ENCODE measurements at regions not wholly inside any gene's neighbourhood (a gene's known extent, or its start where the extent isn't known, plus 50 kb on each side); places are given as distances from the start of the nearest gene placed in this dataset.
A peak's percentile ranks its signal among the peaks of the same experiment; 100 is the strongest.

DNA sequence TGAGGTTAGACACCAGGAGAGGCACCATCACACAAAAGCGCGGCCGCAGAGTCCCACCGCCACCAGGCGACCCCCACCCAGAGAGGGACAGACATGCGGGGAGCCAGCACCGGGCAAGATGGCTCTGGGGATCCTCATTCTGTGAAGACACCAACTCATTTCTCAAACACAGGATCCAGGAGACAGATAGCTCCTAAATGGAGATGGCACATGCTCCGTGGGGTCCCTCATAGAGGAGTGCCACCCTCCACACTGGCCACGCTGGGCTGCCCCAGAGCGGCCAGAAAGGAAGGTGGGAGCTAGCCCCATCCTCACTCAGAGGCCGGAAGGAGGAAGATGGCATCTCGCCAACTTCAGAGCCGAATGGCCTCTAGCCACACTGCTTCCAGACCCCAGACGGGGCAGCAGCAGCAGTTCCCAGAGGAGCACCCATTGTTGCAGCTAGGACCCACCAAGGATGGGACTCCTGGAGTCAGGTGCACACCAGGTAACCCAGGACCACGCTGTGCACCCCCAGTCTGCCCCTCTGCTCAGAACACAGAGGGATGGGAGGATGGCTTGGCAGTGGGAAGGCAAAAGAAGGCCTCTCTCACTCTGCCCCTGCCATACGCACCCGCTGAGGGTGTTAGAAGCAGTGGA lies 78.6 kb downstream of the ZIC5 start:
- no peak for DNase-seq

DNA sequence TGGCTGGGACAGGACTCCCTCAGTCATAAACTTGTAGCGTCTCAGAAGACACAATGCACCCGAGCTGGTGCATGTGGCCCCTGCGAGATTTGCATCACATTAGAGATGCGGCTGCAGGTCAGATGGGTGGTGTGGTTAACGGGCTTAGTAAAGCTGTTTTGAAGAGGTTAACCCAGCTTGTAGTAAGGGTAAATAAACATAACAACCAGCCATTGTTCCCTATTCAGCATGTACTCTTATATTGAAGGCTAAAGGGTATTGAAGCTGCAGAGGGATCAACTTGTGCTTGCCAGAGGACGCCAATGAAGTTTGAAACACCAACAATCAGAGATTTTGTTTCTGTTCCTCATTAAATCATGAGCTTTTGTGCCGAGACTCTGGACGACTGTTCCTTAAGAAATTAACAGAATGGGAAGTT lies 79.4 kb downstream of the ZIC5 start:
- DNase-seq = no peak

DNA sequence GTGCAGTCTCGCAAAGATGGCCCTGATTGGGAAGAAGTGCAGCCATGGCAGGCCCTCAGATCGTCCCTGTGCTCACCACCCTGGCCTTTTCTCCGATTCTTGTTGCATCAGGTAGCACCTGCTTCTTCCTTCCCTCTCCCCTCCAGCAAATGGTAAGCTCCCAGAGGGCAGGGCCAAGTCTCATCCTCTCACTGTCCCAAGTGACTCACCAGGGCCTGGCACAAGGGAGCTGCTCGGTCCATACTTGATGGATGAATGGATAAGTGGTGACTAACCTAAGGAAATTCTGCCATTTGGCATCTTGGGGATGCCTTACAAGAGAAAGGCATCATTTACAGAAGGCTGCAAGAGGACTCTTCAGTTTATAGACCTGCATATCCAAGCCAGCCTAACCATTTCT lies 84.9 kb downstream of the ZIC5 start:
- DNase-seq = no peak

DNA sequence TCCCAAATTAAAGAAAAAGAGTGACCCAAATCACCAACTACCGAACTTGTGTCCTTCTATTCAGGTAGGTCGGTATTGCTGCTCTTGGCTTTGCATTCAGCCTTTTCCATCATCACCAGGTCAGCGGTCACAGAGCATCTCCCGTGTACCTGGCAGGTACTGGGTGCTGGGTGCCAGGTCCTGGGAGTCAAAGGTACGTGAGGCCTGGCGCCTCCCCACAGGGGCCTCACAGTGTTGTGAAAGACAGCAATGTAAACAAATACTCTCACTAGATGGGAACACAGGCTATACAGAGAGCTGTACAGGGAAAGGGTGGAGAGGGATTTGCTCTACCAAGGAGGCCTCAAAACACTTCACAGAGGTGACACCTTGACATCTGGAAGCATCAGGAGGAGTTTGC lies 86.7 kb downstream of the ZIC5 start:
- no peak for DNase-seq

DNA sequence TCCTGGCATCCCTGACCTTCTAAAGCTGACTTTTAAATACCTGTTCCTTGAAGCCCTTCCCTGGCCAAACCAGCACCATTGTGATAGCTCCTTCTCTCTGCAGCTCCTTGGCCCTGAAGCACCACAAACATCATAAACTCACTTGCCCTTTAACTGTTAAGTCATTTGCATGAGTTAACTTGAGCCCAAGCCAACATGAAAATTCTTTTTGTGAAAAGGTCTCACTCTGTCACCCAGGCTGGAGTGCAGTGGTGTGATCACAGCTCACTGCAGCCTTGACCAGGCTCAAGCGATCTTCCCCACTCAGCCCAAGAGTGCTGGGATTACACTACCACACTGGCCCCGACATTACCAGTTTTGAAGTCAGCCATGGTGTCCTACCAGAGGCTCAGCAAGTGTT lies 87.8 kb downstream of the ZIC5 start:
- DNase-seq = no peak

DNA sequence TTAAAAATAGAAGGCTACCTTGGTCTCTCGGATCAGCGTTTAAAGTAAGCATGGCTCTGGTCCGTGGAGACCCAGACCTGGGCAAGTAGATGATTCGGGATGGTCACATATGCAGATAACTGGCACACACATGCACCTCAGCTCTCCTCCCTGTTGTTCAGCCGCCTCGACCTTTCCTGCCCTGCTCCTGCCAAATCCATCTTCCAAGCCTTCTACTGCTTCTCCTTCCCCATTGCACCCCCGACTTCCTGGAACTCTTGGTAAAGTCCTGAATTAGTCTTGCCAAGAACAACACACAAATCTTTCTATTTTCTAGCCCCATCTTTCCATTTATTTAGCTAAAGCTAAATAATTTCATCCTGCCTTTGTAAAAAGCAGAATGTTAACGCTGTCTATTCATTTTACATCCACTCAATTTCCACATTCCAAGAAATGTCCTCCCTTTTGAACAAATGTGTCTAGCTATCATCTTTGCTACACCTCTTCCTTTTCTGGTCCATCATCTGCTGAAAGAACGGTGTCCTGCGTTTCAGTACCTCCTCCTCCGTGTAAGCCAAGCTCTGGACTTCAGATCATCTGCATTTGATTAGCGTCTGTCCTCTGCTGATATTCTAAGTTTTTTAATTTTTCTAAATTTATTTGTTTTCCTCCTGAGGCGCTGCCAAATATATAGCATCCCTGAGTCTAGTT lies 92.5 kb downstream of the ZIC5 start:
- DNase-seq = no peak

DNA sequence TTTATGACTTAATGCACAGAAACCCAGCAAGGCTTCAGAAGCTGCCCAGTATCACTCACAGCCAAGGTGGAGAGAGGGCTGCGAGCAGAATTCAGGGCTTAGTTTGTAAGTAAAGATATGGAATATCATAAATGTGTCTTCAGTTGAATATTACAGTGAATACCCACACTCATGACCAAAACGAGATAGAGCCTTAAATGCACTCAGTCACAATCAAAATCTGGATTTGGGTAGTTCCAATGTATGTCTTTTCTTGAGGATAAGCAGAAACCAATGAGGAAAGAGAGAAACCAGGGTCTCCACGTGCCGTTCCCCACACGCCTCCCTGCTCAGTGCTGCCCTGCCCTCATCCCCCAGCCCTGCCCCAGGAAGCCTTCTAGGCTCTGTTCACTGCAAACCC lies 94.9 kb downstream of the ZIC5 start:
- no peak for DNase-seq

DNA sequence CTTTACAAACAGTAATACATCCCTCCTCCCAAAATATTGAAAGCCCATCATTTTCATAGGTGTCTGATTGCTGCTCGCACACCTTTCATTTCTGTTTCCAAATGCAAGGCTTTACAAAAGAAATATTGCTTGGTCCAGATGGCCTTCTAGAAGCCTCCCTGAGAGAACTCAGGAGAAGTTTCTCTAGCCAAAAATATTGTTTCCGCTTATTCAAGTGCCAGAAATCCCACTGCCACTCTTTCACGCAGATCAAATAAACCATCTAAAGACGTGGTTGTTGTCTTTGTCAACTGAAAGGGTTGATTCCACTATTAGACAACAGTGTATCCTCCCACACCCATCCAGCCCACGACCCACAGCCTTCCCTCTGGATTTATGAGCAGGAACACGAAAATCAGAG lies 96.2 kb downstream of the ZIC5 start:
- no peak for DNase-seq

DNA sequence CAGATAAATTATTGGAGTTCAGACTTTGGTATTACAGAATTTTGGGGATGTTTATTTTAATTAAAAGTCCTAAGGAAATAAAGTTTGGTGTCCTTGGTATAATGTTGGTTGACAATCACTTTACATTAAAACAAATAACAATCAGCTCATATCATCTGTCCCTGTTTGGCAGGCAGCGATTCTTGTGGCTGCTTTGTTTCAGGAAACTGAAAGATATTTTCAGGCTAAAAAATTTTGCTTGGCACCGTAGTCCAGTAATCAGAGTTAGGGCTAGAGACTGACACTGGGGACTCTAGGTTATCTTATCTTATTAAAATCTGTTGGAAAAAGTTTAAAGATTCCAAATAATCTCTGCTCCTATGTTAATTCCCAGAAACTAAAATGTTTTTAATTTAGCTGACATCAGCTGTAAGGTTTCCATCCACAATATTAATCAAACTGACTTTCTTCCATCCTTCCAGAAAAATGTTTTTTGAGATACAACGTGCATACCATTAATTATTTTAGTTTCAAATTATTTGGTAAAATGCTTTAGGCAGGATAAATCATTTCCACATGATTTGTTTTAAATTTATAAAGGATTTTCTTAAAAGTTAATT lies 97.6 kb downstream of the ZIC5 start:
- DNase-seq = no peak

DNA sequence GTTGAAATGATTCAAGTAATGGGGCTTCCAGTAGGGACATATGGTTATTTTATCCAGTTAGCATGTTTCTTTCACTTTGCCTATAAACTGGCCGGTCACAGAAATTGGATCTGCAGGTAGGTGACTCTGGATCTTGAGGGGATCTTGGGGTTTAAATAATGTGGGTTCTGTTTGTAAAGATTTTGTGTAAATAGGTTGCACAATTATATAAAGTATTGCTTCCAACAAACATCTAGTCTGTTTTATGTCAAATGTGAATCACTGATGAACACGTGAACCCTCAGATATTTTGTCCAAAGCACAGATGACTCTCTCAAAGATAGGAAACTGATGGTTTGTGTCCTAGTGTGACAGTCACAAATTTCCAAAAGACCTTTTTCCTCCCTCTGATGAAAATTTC lies 98.4 kb downstream of the ZIC5 start:
- DNase-seq = no peak

DNA sequence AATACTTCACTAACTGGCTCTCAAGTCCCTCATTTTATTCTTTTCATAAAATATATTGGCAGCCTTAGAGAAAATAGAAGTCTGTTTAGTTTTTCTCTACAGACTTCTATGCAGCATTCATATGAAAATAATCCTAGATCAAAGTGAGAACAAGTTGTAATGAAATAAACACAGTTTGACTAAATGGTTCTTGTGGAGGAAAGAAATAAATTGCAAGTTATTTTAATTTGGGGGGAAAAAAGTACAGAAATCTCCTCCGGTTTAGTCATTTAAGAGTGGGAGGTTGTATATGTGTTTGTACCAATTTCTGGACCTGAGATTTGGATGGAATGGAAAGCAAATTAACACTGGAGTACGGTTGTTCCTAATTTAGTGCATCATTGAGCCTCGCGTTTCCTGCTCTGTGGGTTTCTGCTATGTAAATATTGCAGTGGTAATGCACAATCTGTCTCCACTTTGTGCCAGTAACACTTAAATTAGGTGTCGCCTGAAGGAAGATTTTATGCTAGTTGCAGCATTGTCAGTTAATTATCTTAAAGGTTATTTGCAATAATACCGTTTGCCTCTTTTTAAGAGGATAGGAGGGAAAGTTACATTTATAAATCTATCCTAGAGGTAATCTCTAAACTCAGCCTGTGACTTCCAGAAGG lies 100.2 kb downstream of the ZIC5 start:
- no peak for DNase-seq

DNA sequence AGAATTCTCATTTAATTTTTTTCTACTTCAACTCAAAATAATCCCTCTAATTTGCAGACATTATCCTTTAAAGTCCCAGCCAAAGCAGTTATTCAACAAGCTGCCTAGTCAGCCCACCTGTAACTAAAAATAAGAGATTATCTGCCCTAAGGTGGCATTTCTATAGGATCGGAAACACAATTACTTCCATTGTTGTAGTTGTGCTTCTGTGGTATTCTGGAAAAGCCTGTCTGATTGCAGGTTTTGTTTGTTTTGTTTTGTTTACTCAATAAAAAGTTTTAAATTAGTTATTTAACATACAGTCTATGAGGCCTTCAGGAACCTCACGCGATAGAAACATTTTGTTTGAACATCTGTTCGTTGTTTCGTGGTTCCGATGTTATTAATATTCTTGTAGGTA lies 101.0 kb downstream of the ZIC5 start:
- DNase-seq = no peak

DNA sequence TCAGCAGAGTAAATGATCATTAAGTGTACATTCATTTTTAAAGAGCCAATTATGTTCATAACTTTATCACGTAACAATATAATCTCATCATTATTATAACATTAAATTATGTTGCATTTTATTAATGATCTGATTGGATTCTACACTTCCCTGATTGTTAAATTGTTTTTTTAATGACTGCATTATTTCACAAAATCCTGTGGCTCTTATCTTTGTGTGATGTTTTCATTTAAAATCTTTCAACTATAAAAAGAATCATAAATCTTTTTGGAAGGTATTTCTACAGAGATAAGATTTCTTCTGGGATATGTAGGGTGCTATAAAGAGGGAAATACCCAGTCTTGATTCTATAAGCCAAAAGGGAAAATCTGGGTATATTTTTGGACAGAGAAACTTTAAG lies 101.7 kb downstream of the ZIC5 start:
- no peak for DNase-seq

DNA sequence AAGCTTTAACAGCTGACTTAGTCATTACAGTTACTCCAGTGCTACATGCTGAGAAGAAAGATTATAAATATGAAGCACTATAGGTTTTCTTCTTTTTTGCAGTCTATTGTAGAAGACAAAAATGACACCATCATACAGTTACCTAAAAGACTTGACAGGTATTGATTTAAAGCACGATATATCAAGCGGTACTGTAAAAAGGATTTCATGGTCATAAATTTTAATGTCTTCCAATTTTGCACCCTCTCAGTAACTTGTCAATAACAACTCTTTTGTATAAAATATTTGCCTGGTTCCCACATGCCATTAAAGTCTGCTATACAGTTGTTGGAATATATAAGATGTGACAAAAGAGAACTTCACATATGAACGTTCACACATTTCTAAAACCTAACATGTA lies 102.8 kb downstream of the ZIC5 start:
- no peak for DNase-seq

DNA sequence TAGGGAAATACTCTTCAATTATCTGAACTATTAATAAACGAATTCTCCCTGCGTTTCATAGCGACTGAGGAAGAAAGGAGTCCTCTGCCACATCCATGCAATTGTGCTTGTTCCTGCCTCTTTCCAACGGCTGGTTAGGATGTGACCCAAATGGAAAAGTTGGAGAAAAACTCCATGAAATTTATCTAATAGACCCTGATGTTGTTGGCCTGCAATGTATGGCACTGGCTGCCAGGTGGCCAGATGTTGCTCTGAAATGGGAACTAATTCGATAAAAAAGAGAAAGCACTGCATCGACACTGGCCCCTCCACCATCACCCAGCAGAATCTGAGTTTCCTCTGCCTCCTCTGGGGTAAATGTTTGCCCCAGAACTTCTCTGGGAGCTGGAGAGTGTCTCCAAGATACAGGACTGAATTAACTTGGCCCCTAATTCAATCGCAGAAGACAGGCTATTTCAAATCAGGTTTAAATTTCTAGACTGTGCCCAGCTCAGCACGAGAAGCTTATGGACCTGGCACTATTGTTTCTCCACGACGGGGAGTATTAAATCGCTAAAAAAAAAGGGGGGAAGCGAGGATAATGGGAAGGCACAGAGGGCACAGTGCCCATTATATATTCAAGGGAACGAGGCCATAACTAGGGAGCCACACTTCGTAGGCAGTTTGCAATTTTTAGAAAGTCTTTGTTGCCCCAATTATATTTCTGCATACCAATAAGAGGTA lies 103.9 kb downstream of the ZIC5 start:
- DNase-seq = peak; percentile 80

DNA sequence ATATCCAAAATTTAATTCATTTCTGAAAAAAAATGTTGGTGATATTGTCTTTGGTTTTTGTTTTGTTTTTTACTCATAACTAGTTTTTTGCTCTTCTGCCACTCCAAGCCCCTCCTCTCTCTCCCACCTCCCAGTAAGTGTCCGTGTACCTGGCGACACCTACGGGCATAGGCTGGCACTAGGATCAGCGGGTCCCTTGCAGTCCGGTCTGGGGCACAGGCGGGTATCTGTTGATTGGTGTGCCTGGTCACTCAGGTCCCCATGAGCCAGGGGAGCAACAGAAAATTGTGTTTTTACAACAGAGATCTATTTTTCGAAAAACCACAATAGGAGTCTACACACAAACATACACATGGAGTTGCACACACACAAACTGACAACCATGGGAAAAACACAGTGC lies 104.8 kb downstream of the ZIC5 start:
- DNase-seq = no peak

DNA sequence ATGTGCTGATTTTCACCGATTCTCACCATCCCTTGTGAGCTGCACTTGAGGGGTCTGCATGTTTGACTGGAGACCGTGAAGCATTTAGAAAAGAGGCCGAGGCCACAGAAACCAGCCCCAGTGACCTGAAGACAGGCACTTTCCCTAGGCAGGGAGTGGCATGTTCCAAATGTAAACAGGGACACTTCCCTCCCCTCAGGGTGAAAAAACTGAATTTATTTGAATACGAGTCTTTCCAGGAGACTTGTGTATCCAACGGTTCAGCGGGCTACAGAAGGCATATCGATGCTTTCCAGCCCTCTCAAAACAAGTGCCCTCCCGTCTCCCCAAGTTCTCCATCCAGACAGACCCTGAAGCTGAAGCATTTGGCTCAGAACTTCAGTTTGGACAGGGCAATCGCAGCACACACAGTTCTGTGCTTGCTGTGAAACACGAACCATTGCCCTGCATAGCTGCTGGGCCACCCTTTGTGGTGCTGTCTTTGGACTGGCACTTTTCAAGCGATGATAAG lies 106.1 kb downstream of the ZIC5 start:
- no peak for DNase-seq

DNA sequence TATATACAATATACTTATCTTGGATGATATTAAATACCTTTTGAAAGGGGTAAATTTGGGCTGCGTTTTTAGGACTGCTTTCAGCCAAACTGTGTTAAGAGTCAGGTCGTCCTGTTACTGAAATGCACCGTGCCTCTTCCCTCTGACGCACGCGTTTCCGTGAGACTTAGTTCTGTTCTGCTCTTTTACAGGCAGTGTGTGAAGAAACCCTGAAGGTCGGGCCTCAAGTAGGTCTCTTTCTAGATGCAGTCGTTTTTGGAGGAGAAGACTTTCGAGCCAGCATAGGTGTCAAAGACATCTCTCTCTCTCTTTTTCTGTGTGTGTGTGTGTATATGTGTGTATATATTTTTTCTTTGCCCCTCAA lies 107.0 kb downstream of the ZIC5 start:
- DNase-seq = no peak

DNA sequence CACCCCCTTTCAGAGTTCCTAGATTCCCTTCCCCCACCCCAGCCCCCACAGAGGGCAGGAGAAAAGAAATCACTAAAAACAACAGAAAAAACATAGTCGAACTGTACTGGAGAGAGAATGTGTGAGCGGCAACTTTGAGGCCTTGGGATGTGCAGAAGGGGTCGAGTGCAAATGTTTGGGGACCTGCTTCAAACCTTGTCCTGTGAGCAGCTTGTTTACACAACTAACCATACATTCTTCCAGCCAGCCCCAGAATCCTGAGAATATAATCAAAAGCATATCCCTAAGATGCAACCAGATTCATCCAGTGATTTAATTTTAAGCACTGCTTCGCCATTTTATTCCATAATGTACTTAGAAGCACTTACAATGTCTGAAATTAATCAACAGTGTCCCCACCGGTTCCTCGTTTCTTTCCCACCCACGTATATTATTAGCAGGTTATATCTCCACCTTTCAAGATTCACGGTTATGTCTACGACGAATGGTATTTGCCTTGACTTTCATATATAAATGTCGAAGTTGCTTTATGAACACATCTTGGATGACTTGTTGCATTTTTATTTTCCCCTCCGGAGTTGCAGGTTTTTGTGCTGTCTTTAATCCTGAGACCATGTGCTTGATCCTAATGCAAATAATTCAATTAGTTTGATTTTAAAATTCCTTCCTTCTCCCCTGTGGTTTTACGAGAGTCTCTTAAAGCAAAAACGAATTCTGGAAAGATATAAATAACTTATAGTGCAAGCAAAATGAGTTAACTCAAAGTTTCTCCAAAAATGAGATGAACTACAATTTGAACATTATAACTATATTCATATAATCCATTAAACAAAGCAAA lies 107.6 kb downstream of the ZIC5 start:
- no peak for DNase-seq

DNA sequence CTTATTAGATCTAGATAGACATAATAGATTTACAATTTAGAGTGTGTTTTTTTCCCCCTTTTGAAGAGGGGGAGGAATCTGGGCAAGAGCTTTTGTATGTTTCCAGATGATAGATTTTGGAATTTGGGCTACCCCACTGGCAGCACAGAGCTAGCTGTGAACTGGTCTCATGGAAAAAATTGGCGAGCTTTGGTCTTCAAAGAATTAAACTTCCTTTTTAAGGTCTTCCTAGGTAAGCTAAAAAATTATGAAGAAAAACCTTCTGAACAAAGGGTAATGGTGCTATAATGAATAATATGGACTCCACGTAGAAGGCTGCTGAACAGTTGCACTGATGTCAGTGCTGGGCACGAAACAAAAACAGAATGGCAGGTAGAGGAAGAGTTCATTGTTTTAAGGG lies 109.3 kb downstream of the ZIC5 start:
- DNase-seq = no peak

DNA sequence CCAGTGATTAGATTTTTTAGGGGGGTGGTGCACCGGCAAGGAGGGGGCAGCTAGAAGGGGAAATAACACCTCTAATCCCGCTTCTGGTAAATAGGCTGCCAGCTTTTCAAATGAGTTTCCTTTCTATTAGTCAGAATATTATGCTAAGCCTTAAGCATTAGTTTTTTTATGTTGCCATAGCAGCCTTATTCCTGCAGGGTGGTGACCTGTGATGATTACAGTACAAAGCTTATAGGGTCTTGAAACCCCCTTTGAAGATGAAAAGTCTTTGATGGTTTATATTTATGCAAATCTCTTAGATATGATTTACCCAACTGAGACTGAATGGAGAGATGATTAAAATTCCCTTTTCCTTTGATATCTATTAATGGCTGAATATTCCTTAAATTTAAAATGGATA lies 109.8 kb downstream of the ZIC5 start:
- no peak for DNase-seq

DNA sequence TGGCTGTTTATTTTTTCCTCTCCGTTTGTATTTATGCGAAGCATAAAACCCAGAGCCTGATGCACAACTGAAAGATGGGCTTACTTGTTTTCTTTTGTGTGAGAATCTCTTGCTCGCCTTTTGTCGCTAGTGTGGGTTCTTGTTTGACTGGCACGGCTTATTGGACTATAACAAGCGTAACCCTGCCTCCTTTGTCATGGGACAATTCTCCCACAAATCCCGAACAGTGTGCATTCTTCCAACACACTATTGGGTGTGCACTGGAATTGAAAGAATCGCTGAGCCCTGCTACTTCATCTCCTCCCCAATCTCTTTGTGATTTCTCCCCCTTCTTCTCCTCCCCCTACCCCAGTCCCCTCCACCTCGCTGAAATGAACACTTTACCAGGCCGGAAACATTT lies 110.8 kb downstream of the ZIC5 start:
- no peak for DNase-seq

Measured in tongue (tissue), 1 donor.